CD14-positive monocyte (primary cell): ENCODE measurements at regions not wholly inside any gene's neighbourhood (a gene's known extent, or its start where the extent isn't known, plus 50 kb on each side); places are given as distances from the start of the nearest gene placed in this dataset.

ENCODE experiments used
- DNase-seq, 3 donors: peaks; one replicate each; pipeline ENCODE4 v3.0.0-alpha.2; 2011 to 2022
- H2AFZ ChIP-seq: 2 replicates; pipeline ENCODE4 v1.6.0; 2012; ENCODE audit warnings: mild to moderate bottlenecking, low read depth, low read length, inconsistent platforms; ENCODE audit not compliant: insufficient read depth, poor library complexity, severe bottlenecking
- H3K27ac ChIP-seq, 2 donors: 1 replicate in 1 of 2; 2 replicates in 1 of 2; pipeline ENCODE4 v1.5.1; 2012 to 2013; ENCODE audit warnings: low read length in 2 of 2, control low read depth in 1 of 2, inconsistent platforms in 1 of 2, low read depth in 1 of 2, mild to moderate bottlenecking in 1 of 2
- H3K27me3 ChIP-seq, 2 donors: one replicate each; pipeline versions ENCODE4 v1.6.0 to v1.6.1; 2011 to 2013; ENCODE audit warnings: low read length in 2 of 2; ENCODE audit not compliant: control insufficient read depth in 2 of 2, insufficient read depth in 2 of 2
- H3K36me3 ChIP-seq, 2 donors: replicated peaks in 1 of 2; 1 replicate in 1 of 2; 2 replicates in 1 of 2; pipeline versions ENCODE4 v1.5.1 to v1.6.1; 2012 to 2013; ENCODE audit warnings: low read length in 2 of 2, control low read depth in 1 of 2, inconsistent platforms in 1 of 2, mild to moderate bottlenecking in 1 of 2; ENCODE audit not compliant: insufficient read depth in 2 of 2, control insufficient read depth in 1 of 2
- H3K4me1 ChIP-seq, 2 donors: 1 replicate in 1 of 2; 2 replicates in 1 of 2; pipeline versions ENCODE4 v1.5.1 to v1.6.1; 2012 to 2013; ENCODE audit warnings: low read length in 2 of 2, control low read depth in 1 of 2, inconsistent platforms in 1 of 2, mild to moderate bottlenecking in 1 of 2, moderate library complexity in 1 of 2; ENCODE audit not compliant: insufficient read depth in 2 of 2, control insufficient read depth in 1 of 2
- H3K4me2 ChIP-seq: replicated peaks from 2 replicates; pipeline ENCODE3; 2012; ENCODE audit warnings: low read length, moderate library complexity, mild to moderate bottlenecking; ENCODE audit not compliant: poor library complexity, severe bottlenecking; ENCODE audit errors: extremely low read depth
- H3K4me3 ChIP-seq, 3 experiments: fragments of 200-600 bp in 1 of 3; sonication (generic) in 1 of 3; replicated peaks in 1 of 3; 1 replicate in 2 of 3; 2 replicates in 1 of 3; pipeline ENCODE4 v1.5.1; 2011 to 2013; ENCODE audit warnings: low read length in 3 of 3, mild to moderate bottlenecking in 3 of 3, control low read depth in 2 of 3, low read depth in 2 of 3, inconsistent platforms in 1 of 3, moderate library complexity in 1 of 3
- H3K79me2 ChIP-seq: 2 replicates; pipeline ENCODE4 v1.6.0; 2012; ENCODE audit warnings: mild to moderate bottlenecking, control low read depth, inconsistent platforms, low read length, moderate library complexity; ENCODE audit not compliant: insufficient read depth
- H3K9ac ChIP-seq: 2 replicates; pipeline ENCODE4 v1.6.0; 2017; ENCODE audit warnings: low read length, mild to moderate bottlenecking; ENCODE audit not compliant: insufficient read depth, poor library complexity, severe bottlenecking
- H3K9me3 ChIP-seq, 2 donors: replicated peaks in 1 of 2; 1 replicate in 1 of 2; 2 replicates in 1 of 2; pipeline versions ENCODE4 v1.5.1 to v1.6.1; 2012 to 2013; ENCODE audit warnings: low read length in 2 of 2, control low read depth in 1 of 2; ENCODE audit not compliant: control insufficient read depth in 1 of 2, insufficient read depth in 1 of 2
- H4K20me1 ChIP-seq: 2 replicates; pipeline ENCODE4 v1.6.0; 2012; ENCODE audit warnings: mild to moderate bottlenecking, low read length, control low read depth, moderate library complexity; ENCODE audit not compliant: insufficient read depth
- H3K27ac Mint-ChIP-seq, 7 donors: one replicate each; pipeline ENCODE4 v1.8.0; 2020; ENCODE audit warnings: mild to moderate bottlenecking in 7 of 7, mixed read lengths in 7 of 7, moderate library complexity in 6 of 7, inconsistent platforms in 2 of 7
- H3K27me3 Mint-ChIP-seq, 3 donors: one replicate each; pipeline ENCODE4 v1.8.0; 2021 to 2022; ENCODE audit warnings: low read depth in 3 of 3, mild to moderate bottlenecking in 3 of 3, mixed read lengths in 3 of 3, moderate library complexity in 3 of 3, inconsistent platforms in 1 of 3
- H3K36me3 Mint-ChIP-seq, 2 donors: one replicate each; pipeline ENCODE4 v1.8.0; 2020; ENCODE audit warnings: mixed read lengths in 2 of 2, inconsistent platforms in 1 of 2, mild to moderate bottlenecking in 1 of 2
- H3K4me1 Mint-ChIP-seq: one replicate; pipeline ENCODE4 v1.8.0; 2020; ENCODE audit warnings: mild to moderate bottlenecking, mixed read lengths
- H3K4me3 Mint-ChIP-seq, 2 donors: one replicate each; pipeline ENCODE4 v1.8.0; 2020; ENCODE audit warnings: mild to moderate bottlenecking in 2 of 2, mixed read lengths in 2 of 2, moderate library complexity in 1 of 2
- H3K9me3 Mint-ChIP-seq, 7 donors: one replicate each; pipeline ENCODE4 v1.8.0; 2020 to 2022; ENCODE audit warnings: mixed read lengths in 7 of 7, mild to moderate bottlenecking in 6 of 7, moderate library complexity in 6 of 7, inconsistent platforms in 2 of 7
- CTCF ChIP-seq: fragments of 200-600 bp; IDR thresholded peaks from one replicate; pipeline ENCODE4 v1.8.0; 2022; ENCODE audit warnings: antibody characterized with exemption, mild to moderate bottlenecking
- WGBS: methylation state at CpG from one replicate; pipeline ENCODE4 v1.1.5; 2013; ENCODE audit warnings: missing lambda C conversion rate; ENCODE audit not compliant: insufficient coverage; 5-methylcytosine and 5-hydroxymethylcytosine counted together
- intact Hi-C, 2 donors: fragments of 100-400 bp; cut with micrococcal nuclease; formaldehyde crosslinking; loops; one replicate each; pipeline versions ENCODE4 v1.15.0 to v1.15.1; 2023

- no peak overlapping the region for H3K4me3 ChIP-seq
- no peak for DNase-seq
- H3K27me3 ChIP-seq, result no peaks in the 10 kb centered on the region
- H3K27ac ChIP-seq, result no peak overlapping the region
- WGBS, result 70% methylated on average over 2 of the region's 2 CpGs
- H3K9ac ChIP-seq, result no peak overlapping the region
- no peaks in the 10 kb centered on the region for H3K79me2 ChIP-seq
- H3K4me3 Mint-ChIP-seq, result no peak overlapping the region
- no peak for TF ChIP-seq CTCF
- no peaks in the 10 kb centered on the region for H3K9me3 Mint-ChIP-seq
- no peaks in the 10 kb centered on the region for H3K4me1 Mint-ChIP-seq
- no peaks in the 10 kb centered on the region for H4K20me1 ChIP-seq
- no peaks in the 10 kb centered on the region for H3K27me3 Mint-ChIP-seq
- H2AFZ ChIP-seq, result no peak overlapping the region
- H3K9me3 ChIP-seq, result no peaks in the 10 kb centered on the region
- H3K4me1 ChIP-seq, result no peaks in the 10 kb centered on the region
- no peak overlapping the region for H3K4me2 ChIP-seq
- no peaks in the 10 kb centered on the region for H3K36me3 Mint-ChIP-seq
- intact Hi-C loops, result no loop called here
- H3K27ac Mint-ChIP-seq, result no peak overlapping the region
- no peaks in the 10 kb centered on the region for H3K36me3 ChIP-seq
These were observed 818.8 kb upstream of the TYRP1 start for GRCh38 chr9:11874414-11874813.

GRCh38 chr9:11892401-11892800 is 800.8 kb upstream of the TYRP1 start:
- no peak overlapping the region for H3K27ac Mint-ChIP-seq
- H3K36me3 Mint-ChIP-seq, result no peaks in the 10 kb centered on the region
- WGBS, result 83% methylated on average over 1 of the region's 1 CpG
- H3K9me3 ChIP-seq, result peaks cover 7 to 11% of the 10 kb centered on the region in 2 donors
- H3K4me3 ChIP-seq, result no peak overlapping the region
- H3K27me3 Mint-ChIP-seq, result no peaks in the 10 kb centered on the region
- intact Hi-C loops, result no loop called here
- H3K4me3 Mint-ChIP-seq, result no peak overlapping the region
- no peaks in the 10 kb centered on the region for H3K4me1 Mint-ChIP-seq
- H3K27ac ChIP-seq, result no peak overlapping the region
- H3K9ac ChIP-seq, result no peak overlapping the region
- DNase-seq, result no peak
- no peak overlapping the region for H2AFZ ChIP-seq
- no peaks in the 10 kb centered on the region for H3K4me1 ChIP-seq
- no peaks in the 10 kb centered on the region for H4K20me1 ChIP-seq
- no peaks in the 10 kb centered on the region for H3K79me2 ChIP-seq
- peaks cover 0 to 11% (median 3%) of the 10 kb centered on the region in 7 donors for H3K9me3 Mint-ChIP-seq
- no peak for TF ChIP-seq CTCF
- no peaks in the 10 kb centered on the region for H3K27me3 ChIP-seq
- H3K36me3 ChIP-seq, result no peaks in the 10 kb centered on the region
- no peak overlapping the region for H3K4me2 ChIP-seq
